ENCODE measurements at regions not wholly inside any gene's neighbourhood (a gene's known extent, or its start where the extent isn't known, plus 50 kb on each side); places are given as distances from the start of the nearest gene placed in this dataset.

DNA sequence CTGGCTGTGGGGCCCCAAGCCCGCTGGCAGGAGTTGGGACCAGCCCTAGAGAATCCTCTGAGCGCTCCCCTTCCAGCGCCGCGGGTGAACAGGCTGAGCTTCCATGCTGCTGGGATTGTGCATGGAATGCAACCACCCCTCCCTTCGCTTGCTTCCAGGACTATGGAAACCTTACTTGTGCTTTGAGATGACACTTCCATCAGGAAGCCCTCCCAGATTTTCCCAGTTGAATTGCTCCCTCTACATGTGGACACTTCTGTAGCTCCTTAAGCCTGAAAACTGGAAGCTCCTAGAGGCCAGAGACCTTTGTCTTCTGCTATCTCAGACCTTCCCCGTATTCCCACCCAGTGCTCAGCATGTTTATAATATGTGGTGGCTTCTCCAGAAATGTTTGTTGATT is 213.2 kb upstream of the RPL38 start:
- H3K9me3 Mint-ChIP-seq = no peaks in the 10 kb centered on the region
- ChIA-PET CTCF (interaction anchor here (0.6 kb wide), 1 partner anchor 422 kb away, joined by 3 read pairs; no protein-coding TSS in a partner anchor), POLR2A (no interaction called here)
- no peak for DNase-seq
- peaks cover 0 to 1% (median 0%) of the 10 kb centered on the region in 7 donors for H3K4me1 Mint-ChIP-seq
- peaks cover 0 to 3% (median 0%) of the 10 kb centered on the region in 5 donors for H3K27me3 Mint-ChIP-seq
- H3K27me3 ChIP-seq (ENCODE audit: control insufficient read depth in 2 of 2, insufficient read depth in 2 of 2, low read length in 2 of 2) = no peaks in the 10 kb centered on the region
- H3K4me3 ChIP-seq (ENCODE audit: low read length) = no peak overlapping the region
- no peak for ATAC-seq
- no peaks in the 10 kb centered on the region for H3K36me3 ChIP-seq (ENCODE audit: control insufficient read depth in 2 of 3, insufficient read depth in 3 of 3, low read length in 3 of 3)
- H3K4me1 ChIP-seq (ENCODE audit: control insufficient read depth in 2 of 2, insufficient read depth in 2 of 2, low read length in 2 of 2) = no peaks in the 10 kb centered on the region
- no peaks in the 10 kb centered on the region for H3K9me3 ChIP-seq (ENCODE audit: control insufficient read depth in 2 of 3, low read length in 3 of 3)
- intact Hi-C loops (cut with micrococcal nuclease) = no loop called here
- H3K27ac ChIP-seq (ENCODE audit: low read depth, low read length) = no peak overlapping the region
- no peak overlapping the region for H3K4me3 Mint-ChIP-seq
- no peaks in the 10 kb centered on the region for H3K36me3 Mint-ChIP-seq
- peak overlapping the region in 1 of 9 donors; percentile 21 for H3K27ac Mint-ChIP-seq

GRCh38 chr17:73991260-73991659 is 212.2 kb upstream of the RPL38 start:
- no peaks in the 10 kb centered on the region for H3K4me1 ChIP-seq (ENCODE audit: control insufficient read depth in 2 of 2, insufficient read depth in 2 of 2, low read length in 2 of 2)
- H3K9me3 ChIP-seq (ENCODE audit: control insufficient read depth in 2 of 3, low read length in 3 of 3) = no peaks in the 10 kb centered on the region
- no peaks in the 10 kb centered on the region for H3K36me3 ChIP-seq (ENCODE audit: control insufficient read depth in 2 of 3, insufficient read depth in 3 of 3, low read length in 3 of 3)
- peaks cover 0 to 1% (median 0%) of the 10 kb centered on the region in 7 donors for H3K4me1 Mint-ChIP-seq
- no peaks in the 10 kb centered on the region for H3K9me3 Mint-ChIP-seq
- H3K4me3 Mint-ChIP-seq = no peak overlapping the region
- no peaks in the 10 kb centered on the region for H3K27me3 ChIP-seq (ENCODE audit: control insufficient read depth in 2 of 2, insufficient read depth in 2 of 2, low read length in 2 of 2)
- intact Hi-C loops (cut with micrococcal nuclease) = no loop called here
- no peak for ATAC-seq
- no peak overlapping the region for H3K4me3 ChIP-seq (ENCODE audit: low read length)
- no peaks in the 10 kb centered on the region for H3K36me3 Mint-ChIP-seq
- H3K27ac ChIP-seq (ENCODE audit: low read depth, low read length) = no peak overlapping the region
- no peak overlapping the region for H3K27ac Mint-ChIP-seq
- ChIA-PET CTCF (no interaction called here), POLR2A (no interaction called here)
- peaks cover 0 to 3% (median 0%) of the 10 kb centered on the region in 5 donors for H3K27me3 Mint-ChIP-seq
- no peak for DNase-seq

DNA sequence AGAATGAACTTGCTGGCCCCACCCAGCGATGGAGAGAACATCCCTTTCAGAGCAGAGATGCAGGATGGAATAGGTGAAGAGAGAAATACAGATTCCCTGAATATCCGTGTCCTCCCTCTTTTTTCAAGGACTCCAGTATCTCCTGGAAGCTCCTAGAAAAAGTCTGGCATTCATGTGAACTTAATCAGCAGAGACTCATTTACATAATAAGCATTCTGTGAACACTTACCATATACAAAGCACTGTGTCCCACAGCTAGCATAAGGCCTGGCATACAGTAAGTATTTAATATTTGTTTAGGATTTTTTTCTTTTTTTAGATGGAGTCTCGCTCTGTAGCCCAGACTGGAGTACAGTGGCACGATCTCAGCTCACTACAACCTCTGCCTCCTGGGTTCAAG is 208.5 kb upstream of the RPL38 start:
- Mint-ChIP-seq H3K9me3 (no peaks in the 10 kb centered on the region), H3K27me3 (peaks cover 0 to 13% (median 7%) of the 10 kb centered on the region in 5 donors), H3K4me1 (peaks cover 0 to 8% (median 0%) of the 10 kb centered on the region in 7 donors), H3K4me3 (no peak overlapping the region), H3K27ac (no peak overlapping the region), H3K36me3 (no peaks in the 10 kb centered on the region)
- intact Hi-C loops (cut with micrococcal nuclease) = loop anchor here (5.0 kb wide), 3 partner anchors 273 to 568 kb away; no protein-coding TSS in a partner anchor
- H3K4me3 ChIP-seq (ENCODE audit: low read length) = no peak overlapping the region
- H3K9me3 ChIP-seq (ENCODE audit: control insufficient read depth in 2 of 3, low read length in 3 of 3) = no peaks in the 10 kb centered on the region
- H3K27me3 ChIP-seq (ENCODE audit: control insufficient read depth in 2 of 2, insufficient read depth in 2 of 2, low read length in 2 of 2) = no peaks in the 10 kb centered on the region
- ATAC-seq (no peak), DNase-seq (no peak)
- H3K27ac ChIP-seq (ENCODE audit: low read depth, low read length) = no peak overlapping the region
- no peaks in the 10 kb centered on the region for H3K36me3 ChIP-seq (ENCODE audit: control insufficient read depth in 2 of 3, insufficient read depth in 3 of 3, low read length in 3 of 3)
- no peaks in the 10 kb centered on the region for H3K4me1 ChIP-seq (ENCODE audit: control insufficient read depth in 2 of 2, insufficient read depth in 2 of 2, low read length in 2 of 2)
- ChIA-PET CTCF (interaction anchor here (1.2 kb wide), 1 partner anchor 182 kb away, joined by 3 read pairs; no protein-coding TSS in a partner anchor), POLR2A (no interaction called here)

- H3K4me1 ChIP-seq (ENCODE audit: control insufficient read depth in 2 of 2, insufficient read depth in 2 of 2, low read length in 2 of 2) = no peaks in the 10 kb centered on the region
- no peak for DNase-seq
- H3K27ac ChIP-seq (ENCODE audit: low read depth, low read length) = no peak overlapping the region
- Mint-ChIP-seq H3K4me1 (peaks cover 0 to 8% (median 0%) of the 10 kb centered on the region in 7 donors), H3K27me3 (peaks cover 0 to 19% (median 7%) of the 10 kb centered on the region in 5 donors), H3K4me3 (no peak overlapping the region), H3K27ac (no peak overlapping the region), H3K9me3 (no peaks in the 10 kb centered on the region), H3K36me3 (no peaks in the 10 kb centered on the region)
- H3K9me3 ChIP-seq (ENCODE audit: control insufficient read depth in 2 of 3, low read length in 3 of 3) = no peaks in the 10 kb centered on the region
- H3K36me3 ChIP-seq (ENCODE audit: control insufficient read depth in 2 of 3, insufficient read depth in 3 of 3, low read length in 3 of 3) = no peaks in the 10 kb centered on the region
- no peak for ATAC-seq
- POLR2A ChIA-PET = interaction anchor here (0.6 kb wide), 1 partner anchor 169 kb away, joined by 4 read pairs; no protein-coding TSS in a partner anchor
- CTCF ChIA-PET = no interaction called here
- no peak overlapping the region for H3K4me3 ChIP-seq (ENCODE audit: low read length)
- no peaks in the 10 kb centered on the region for H3K27me3 ChIP-seq (ENCODE audit: control insufficient read depth in 2 of 2, insufficient read depth in 2 of 2, low read length in 2 of 2)
- intact Hi-C loops (cut with micrococcal nuclease) = loop anchor here (5.0 kb wide), 3 partner anchors 275 to 570 kb away; no protein-coding TSS in a partner anchor
These were observed 206.4 kb upstream of the RPL38 start for GRCh38 chr17:73997059-73997458.

DNA sequence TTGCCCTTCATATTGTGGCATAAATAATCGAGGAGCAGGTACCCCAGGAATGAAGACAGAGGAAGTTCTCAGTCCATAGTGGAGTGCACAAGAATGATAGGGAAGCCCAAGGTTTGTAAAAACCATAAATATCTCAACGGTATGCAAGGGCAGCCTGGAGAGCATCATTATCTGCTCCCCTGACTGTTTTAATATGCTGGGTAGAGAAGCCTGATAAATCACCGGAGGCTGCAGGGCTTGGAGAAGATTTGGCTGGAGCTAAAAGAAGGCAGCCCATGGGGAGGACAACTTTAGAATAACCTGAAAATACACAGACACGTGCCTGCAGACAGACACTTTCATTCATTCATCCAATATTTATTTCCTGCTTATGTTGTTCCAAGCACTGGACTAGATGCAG is 205.2 kb upstream of the RPL38 start:
- H3K9me3 ChIP-seq (ENCODE audit: control insufficient read depth in 2 of 3, low read length in 3 of 3) = no peaks in the 10 kb centered on the region
- no peaks in the 10 kb centered on the region for H3K27me3 ChIP-seq (ENCODE audit: control insufficient read depth in 2 of 2, insufficient read depth in 2 of 2, low read length in 2 of 2)
- Mint-ChIP-seq H3K27me3 (peaks cover 0 to 19% (median 10%) of the 10 kb centered on the region in 5 donors), H3K4me3 (no peak overlapping the region), H3K36me3 (no peaks in the 10 kb centered on the region), H3K9me3 (no peaks in the 10 kb centered on the region), H3K4me1 (peaks cover 0 to 8% (median 0%) of the 10 kb centered on the region in 7 donors), H3K27ac (no peak overlapping the region)
- ATAC-seq (no peak), DNase-seq (no peak)
- no peaks in the 10 kb centered on the region for H3K36me3 ChIP-seq (ENCODE audit: control insufficient read depth in 2 of 3, insufficient read depth in 3 of 3, low read length in 3 of 3)
- no peaks in the 10 kb centered on the region for H3K4me1 ChIP-seq (ENCODE audit: control insufficient read depth in 2 of 2, insufficient read depth in 2 of 2, low read length in 2 of 2)
- POLR2A ChIA-PET = no interaction called here
- no peak overlapping the region for H3K4me3 ChIP-seq (ENCODE audit: low read length)
- CTCF ChIA-PET = interaction anchor here (0.9 to 1.6 kb wide), 5 partner anchors 9 to 352 kb away, joined by 3 to 7 read pairs (median 3); no protein-coding TSS in a partner anchor
- intact Hi-C loops (cut with micrococcal nuclease) = loop anchor here (1.0 to 5.0 kb wide), 6 partner anchors 276 to 1271 kb away; no protein-coding TSS in a partner anchor
- no peak overlapping the region for H3K27ac ChIP-seq (ENCODE audit: low read depth, low read length)

GRCh38 chr17:73998653-73999645 is 204.5 kb upstream of the RPL38 start:
- no peaks in the 10 kb centered on the region for H3K9me3 Mint-ChIP-seq
- peaks cover 0 to 8% (median 0%) of the 10 kb centered on the region in 7 donors for H3K4me1 Mint-ChIP-seq
- no peak overlapping the region for H3K4me3 Mint-ChIP-seq
- no peaks in the 10 kb centered on the region for H3K36me3 Mint-ChIP-seq
- no peaks in the 10 kb centered on the region for H3K36me3 ChIP-seq (ENCODE audit: control insufficient read depth in 2 of 3, insufficient read depth in 3 of 3, low read length in 3 of 3)
- H3K9me3 ChIP-seq (ENCODE audit: control insufficient read depth in 2 of 3, low read length in 3 of 3) = no peaks in the 10 kb centered on the region
- no peak overlapping the region for H3K27ac Mint-ChIP-seq
- intact Hi-C loops (cut with micrococcal nuclease) = loop anchor here (1.0 to 5.0 kb wide), 6 partner anchors 277 to 1272 kb away; no protein-coding TSS in a partner anchor
- no peaks in the 10 kb centered on the region for H3K27me3 ChIP-seq (ENCODE audit: control insufficient read depth in 2 of 2, insufficient read depth in 2 of 2, low read length in 2 of 2)
- ATAC-seq (peak; percentile 84), DNase-seq (peak; percentile 24 to 70 (median 54))
- ChIA-PET CTCF (interaction anchor here (0.5 to 1.6 kb wide), 9 partner anchors 10 to 1214 kb away, joined by 3 to 7 read pairs (median 4); no protein-coding TSS in a partner anchor), POLR2A (no interaction called here)
- no peak overlapping the region for H3K27ac ChIP-seq (ENCODE audit: low read depth, low read length)
- no peaks in the 10 kb centered on the region for H3K4me1 ChIP-seq (ENCODE audit: control insufficient read depth in 2 of 2, insufficient read depth in 2 of 2, low read length in 2 of 2)
- no peak overlapping the region for H3K4me3 ChIP-seq (ENCODE audit: low read length)
- peaks cover under 1 to 24% (median 14%) of the 10 kb centered on the region in 5 donors for H3K27me3 Mint-ChIP-seq
